ENCODE measurements at regions not wholly inside any gene's neighbourhood (a gene's known extent, or its start where the extent isn't known, plus 50 kb on each side); places are given as distances from the start of the nearest gene placed in this dataset.

GRCh38 chr9:13873203-13873602 is 440.7 kb downstream of the NFIB start (continued):
- no peak for TF ChIP-seq ZNF362 (tag by site-specific recombination; IDR thresholded peaks at IDR 0.05)
- TF ChIP-seq ZNF501 (tag by site-specific recombination; IDR thresholded peaks at IDR 0.05): no peak

GRCh38 chr9:13868336-13868735 is 445.6 kb downstream of the NFIB start:
- Histone ChIP-seq H3K4me3 (ENCODE audit: low read depth, low read length) (no peak overlapping the region), H3K27ac (ENCODE audit: extremely low read depth, low read depth, low read length) (no peak overlapping the region), H3K36me3 (ENCODE audit: control insufficient read depth in 2 of 2, insufficient read depth in 1 of 2, low read length in 2 of 2) (no peaks in the 10 kb centered on the region), H3K9me3 (ENCODE audit: control insufficient read depth, insufficient read depth, low read depth, low read length) (no peaks in the 10 kb centered on the region), H3K4me1 (ENCODE audit: control insufficient read depth, insufficient read depth, low read length) (no peaks in the 10 kb centered on the region)
- no peak for TF ChIP-seq ZNF707 (tag by site-specific recombination; IDR thresholded peaks at IDR 0.05)
- CTCF ChIA-PET: interaction anchor here (0.7 kb wide), 1 partner anchor 224 kb away, joined by 4 read pairs; no protein-coding TSS in a partner anchor
- POLR2A ChIA-PET: no interaction called here

- CTCF ChIA-PET: no interaction called here
- no peak overlapping the region for H3K27ac ChIP-seq (ENCODE audit: extremely low read depth, low read depth, low read length)
- POLR2A ChIA-PET: no interaction called here
- no peaks in the 10 kb centered on the region for H3K9me3 ChIP-seq (ENCODE audit: control insufficient read depth, insufficient read depth, low read depth, low read length)
- H3K4me1 ChIP-seq (ENCODE audit: control insufficient read depth, insufficient read depth, low read length): no peaks in the 10 kb centered on the region
- no peak for TF ChIP-seq ZNF677 (tag by site-specific recombination; IDR thresholded peaks at IDR 0.05)
- no peak for TF ChIP-seq ZNF202 (tag by site-specific recombination; IDR thresholded peaks at IDR 0.05; ENCODE audit: borderline replicate concordance)
- no peak for TF ChIP-seq GLIS1 (tag by site-specific recombination; IDR thresholded peaks at IDR 0.05)
- no peak for TF ChIP-seq MZF1 (tag by site-specific recombination; IDR thresholded peaks at IDR 0.05; ENCODE audit: borderline replicate concordance)
- no peak for TF ChIP-seq WT1 (tag by site-specific recombination; IDR thresholded peaks at IDR 0.05)
- no peak for TF ChIP-seq CTCF (tag by site-specific recombination; IDR thresholded peaks at IDR 0.05)
- no peak for TF ChIP-seq ZBTB10 (tag by site-specific recombination; IDR thresholded peaks at IDR 0.05)
- no peak for TF ChIP-seq ZNF513 (tag by site-specific recombination; IDR thresholded peaks at IDR 0.05)
- no peak for TF ChIP-seq PRDM10 (tag by site-specific recombination; IDR thresholded peaks at IDR 0.05)
- no peak for TF ChIP-seq TRIM28 (IDR thresholded peaks at IDR 0.05; ENCODE audit: borderline replicate concordance, low read length)
- TF ChIP-seq ZNF560 (tag by site-specific recombination; IDR thresholded peaks at IDR 0.05; ENCODE audit: borderline replicate concordance): no peak
- no peak for TF ChIP-seq ZNF114 (tag by site-specific recombination; IDR thresholded peaks at IDR 0.05)
- no peak for TF ChIP-seq ZNF704 (tag by site-specific recombination; IDR thresholded peaks at IDR 0.05)
- no peak for TF ChIP-seq GLI4 (tag by site-specific recombination; IDR thresholded peaks at IDR 0.05)
- no peaks in the 10 kb centered on the region for H3K36me3 ChIP-seq (ENCODE audit: control insufficient read depth in 2 of 2, insufficient read depth in 1 of 2, low read length in 2 of 2)
- H3K4me3 ChIP-seq (ENCODE audit: low read depth, low read length): no peak overlapping the region
Measured at GRCh38 chr9:13865869-13866268, 448.1 kb downstream of the NFIB start.

Data from HEK293 (cell line).